GM10847 (cell line): ENCODE measurements at regions not wholly inside any gene's neighbourhood (a gene's known extent, or its start where the extent isn't known, plus 50 kb on each side); places are given as distances from the start of the nearest gene placed in this dataset.
A peak's percentile ranks its signal among the peaks of the same experiment; 100 is the strongest.

Experiments
- POLR2A ChIP-seq: IDR thresholded peaks from 2 replicates; pipeline ENCODE4 v1.6.1; 2011; ENCODE audit not compliant: insufficient read length; ENCODE audit errors: extremely low read depth

DNA sequence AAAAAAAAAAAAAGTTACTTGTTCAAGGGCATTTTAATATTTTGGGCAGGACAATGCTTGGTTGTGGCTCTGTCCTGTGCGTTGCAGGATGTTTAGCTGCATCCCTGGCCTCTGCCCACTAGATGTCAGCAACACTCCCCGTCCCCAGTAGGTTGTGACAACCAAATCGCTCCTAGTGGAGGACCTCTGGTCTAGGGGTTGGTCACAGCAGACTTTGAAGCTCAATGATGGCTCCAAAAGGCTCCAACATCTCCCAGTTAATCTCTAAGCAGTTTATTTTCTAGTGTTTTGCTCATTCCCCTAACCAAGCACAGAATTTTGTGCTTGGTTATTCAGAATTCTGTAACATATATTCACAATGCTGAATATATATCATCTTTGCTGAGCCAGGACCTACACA, 67.0 kb downstream of the CHRNA1 start:
- no peak for TF ChIP-seq POLR2A

DNA sequence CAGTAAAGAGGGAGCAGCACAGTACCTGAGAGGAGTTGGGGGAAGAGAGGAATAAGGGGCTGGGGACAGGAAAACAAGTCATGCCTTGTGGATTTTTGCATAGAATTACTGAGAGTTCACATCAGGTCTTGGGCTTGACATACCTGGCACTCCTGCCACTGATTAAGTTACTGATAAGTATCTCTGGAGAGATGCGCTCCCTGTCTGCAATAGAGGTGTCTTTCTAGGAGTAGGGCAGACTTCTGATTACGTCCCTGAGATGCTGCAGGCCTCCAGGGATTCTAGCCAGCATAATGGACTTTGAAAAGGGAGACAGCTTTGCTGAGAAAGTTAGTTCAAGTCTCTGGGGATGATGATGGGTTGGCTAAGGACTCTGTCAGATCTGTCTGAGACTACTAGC, 69.4 kb downstream of the CHRNA1 start:
- TF ChIP-seq POLR2A = no peak

DNA sequence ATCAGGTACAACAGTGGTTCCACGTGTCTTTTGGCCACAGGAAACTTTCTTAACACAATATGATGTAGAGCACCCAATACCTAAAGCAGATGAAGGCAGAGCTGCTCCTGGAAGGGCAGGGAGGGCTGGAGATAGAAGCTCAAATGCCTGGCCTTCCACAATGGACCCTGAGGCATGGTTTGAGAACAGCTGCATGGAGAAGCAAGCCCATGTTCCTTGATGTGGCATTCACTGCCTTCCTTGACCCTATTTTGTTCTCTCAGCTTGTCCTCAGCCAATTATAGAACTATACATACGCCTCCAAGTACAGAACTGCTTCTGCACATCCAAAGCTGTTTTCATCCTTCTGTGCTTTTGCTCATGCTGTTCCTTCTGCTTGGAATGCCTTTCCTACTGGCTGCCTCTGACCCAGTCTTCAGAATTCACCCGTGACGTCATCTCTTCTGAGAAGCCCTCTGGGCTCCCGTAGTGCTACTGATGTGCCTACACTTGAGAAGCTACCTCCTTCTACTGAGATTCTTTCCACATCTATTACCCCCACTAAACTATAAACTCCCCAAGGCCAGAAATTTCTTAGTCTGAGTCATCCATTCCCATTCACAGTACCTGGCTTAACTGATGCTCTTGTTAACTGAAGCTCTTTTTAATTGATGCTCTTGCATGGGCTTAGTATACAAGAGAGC, 69.9 kb downstream of the CHRNA1 start:
- no peak for TF ChIP-seq POLR2A

DNA sequence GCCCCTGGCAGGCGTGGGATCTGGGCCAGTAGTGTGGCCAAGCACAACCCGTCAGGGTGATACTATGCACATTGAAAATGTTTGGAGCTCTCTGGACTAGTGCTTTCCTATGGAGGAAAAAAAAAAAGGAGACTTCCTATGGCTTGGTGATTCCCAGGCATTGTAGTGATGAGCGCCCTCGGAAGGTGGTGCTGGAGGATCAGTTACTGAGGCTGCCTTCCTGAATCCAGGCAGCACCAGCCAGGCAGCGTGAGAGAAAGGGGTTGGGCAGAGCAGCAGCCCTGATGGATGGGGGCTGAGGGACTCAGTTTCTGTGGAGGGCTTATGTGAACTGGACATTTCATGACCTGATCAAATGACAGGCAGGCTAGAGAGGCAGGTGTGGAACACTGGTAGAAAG, 70.9 kb downstream of the CHRNA1 start:
- TF ChIP-seq POLR2A = no peak

DNA sequence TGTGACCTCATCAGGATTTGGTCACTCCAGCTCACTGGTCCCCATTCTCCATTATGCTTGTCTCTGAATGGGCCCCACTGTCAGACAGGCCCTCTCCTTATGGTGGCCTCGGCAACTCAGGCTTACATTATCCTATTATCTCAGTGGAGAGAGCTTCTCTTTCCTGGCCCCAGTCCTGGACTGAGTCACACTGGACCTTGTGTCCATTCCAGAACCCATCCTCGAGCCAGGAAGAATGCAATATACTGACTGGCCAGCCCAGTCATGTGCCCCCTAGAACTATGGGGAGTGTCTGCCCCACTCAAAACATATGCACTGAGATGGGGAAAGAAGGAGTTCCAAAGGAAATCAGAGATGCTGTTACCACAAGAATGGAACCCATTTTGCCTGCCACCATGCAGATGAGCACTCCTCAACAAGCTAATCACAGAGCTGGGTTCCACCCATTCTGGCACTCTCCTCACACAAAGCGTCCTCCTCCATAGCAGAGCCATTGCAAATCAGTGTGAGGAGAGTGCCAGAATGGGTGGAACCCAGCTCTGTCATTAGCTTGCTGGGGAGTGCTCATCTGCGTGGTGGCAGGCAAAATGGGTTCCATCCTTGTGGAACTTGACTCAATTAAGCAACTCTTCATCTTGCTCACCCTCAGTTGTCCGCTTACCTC, 71.9 kb downstream of the CHRNA1 start:
- no peak for TF ChIP-seq POLR2A

DNA sequence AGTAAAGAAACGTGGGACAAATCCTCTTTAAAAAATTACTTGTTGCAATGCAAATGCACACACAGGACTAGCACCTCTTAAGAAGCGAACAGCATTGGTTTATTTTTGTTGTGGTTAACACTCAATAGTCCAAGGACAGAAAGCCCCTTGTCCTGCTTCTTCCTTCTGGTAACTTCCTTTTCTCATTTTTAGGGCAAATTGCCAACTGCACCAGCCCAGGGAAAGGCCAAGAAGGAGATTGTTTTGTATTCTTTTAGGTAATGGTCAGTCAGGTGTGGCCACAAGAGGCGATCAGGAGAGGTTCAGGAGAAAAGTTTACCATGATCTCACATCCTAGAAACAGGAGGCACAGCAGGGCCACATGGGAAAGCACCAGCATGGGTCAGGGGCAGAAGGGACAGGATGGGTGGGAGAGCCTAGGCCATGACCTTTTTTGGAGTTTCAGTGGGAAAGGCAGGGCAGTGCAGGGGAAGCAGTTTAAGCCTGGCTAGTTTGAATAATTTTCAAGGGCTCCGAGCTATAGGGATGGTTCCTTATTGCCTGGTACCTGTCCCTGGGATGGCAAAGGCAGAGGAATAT, 73.0 kb downstream of the CHRNA1 start:
- no peak for TF ChIP-seq POLR2A

DNA sequence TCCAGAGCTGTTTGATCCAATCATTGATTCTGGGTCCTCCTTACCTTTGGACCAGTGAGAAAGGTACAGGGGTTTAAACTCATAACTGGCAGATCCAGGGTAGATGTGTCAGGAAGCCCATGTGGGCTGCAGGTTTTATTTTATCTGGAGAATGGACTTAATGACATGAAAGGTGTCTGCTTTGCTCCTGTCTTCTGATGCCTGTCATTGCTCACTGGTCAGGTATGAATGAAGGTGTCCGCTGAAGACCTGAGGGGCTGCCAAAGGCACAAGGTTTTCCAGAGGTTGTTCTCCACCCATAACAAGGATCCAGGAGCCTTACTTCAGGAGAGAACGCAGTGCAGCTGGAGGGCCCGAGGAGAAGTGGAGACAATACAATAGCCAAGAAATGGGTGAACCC, 74.2 kb downstream of the CHRNA1 start:
- no peak for TF ChIP-seq POLR2A

DNA sequence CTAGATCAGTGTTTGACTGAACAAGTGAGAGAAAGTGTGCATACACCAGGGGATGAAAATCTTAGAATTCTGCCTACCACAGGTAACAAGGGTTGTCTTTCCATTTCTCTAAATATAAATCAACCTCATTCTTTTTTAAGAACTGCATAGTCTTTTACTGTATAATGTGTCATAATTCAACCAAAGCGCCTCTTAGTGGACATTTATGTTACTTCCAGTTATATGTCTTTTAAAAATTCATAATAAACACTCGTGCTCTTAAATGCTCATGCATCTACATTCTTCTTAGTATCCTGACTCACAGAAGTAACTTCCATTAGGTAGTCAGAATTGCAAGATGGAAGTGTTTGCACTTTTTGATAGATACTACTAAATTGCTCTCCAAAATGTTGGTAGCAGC, 76.2 kb downstream of the CHRNA1 start:
- no peak for TF ChIP-seq POLR2A

DNA sequence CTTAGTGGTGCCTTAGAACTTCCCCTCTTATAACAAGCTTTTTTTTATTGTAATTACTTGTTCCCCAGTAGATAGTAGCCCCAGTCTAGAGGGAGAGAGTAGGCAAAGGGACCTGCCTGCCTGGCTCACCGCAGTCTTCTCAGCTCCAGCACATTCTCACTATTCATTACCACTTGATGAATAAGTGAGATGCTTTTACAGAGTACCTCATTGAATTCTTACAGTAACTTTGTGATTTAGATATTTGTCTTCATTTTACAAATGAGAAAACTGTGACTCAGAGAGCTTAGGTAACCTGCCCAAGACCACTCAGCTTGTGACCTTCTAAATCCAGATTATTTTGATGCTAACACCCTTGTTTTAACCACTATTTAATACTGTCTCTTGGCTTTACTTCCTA, 77.8 kb downstream of the CHRNA1 start:
- TF ChIP-seq POLR2A = no peak

DNA sequence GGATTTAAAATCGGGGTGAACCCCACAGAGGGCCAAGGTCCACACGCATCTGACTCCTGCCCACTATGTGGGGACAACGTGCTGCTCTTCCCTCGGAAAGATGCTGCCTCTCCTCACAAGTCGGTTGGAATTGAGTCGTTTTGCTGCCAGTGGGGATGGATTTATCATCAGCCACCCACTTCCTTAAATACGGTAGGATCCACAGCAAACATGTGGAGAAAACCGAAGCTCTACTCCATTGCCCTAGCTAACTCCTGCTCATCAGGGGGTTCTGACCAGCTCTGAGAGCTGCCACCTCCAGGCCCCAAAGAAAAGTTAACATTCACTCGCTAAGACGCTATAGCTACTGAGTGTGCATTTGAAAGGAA, 80.9 kb downstream of the CHRNA1 start:
- no peak for TF ChIP-seq POLR2A

DNA sequence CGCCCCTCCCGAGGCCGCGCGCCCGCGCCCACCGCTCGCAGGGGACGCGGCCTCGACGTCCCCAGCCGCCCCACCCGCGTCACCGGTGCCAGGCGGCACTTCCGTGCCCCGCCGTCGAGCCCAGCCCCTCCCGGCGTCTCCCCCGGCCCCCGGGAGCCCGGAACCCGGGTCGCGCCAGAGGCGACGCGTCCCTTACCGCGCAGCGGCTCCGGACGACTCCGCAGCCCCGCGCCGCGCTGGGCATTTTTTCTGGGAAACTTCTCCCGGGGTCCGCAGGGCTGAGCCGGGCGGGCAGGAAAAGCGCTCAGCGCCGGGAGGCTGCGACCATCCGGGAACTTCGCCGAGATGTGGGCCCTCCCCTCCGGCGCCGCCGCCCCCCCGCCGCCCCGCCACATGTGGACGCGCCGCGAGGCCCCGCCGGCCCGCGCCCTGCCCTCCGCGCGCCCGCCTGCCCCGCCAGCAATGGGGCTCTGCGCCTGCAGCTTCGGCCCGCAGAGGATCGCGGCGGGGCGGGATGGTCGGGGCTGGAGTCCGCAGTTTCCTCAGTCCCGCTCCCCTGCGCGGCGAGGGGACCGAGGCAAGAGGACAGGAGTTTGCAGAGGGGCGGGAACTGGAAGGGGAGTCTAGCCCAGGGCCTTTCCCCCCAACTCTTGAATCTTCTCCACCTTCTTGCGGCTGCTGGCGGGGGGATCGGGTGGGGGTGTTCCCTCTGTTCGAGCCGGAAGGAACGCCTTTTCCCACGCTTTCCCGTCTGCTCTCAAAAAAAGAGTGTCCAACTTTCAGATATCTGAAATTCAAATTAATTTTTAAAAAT, 81.5 kb downstream of the CHRNA1 start:
- peak; percentile 18 for TF ChIP-seq POLR2A

DNA sequence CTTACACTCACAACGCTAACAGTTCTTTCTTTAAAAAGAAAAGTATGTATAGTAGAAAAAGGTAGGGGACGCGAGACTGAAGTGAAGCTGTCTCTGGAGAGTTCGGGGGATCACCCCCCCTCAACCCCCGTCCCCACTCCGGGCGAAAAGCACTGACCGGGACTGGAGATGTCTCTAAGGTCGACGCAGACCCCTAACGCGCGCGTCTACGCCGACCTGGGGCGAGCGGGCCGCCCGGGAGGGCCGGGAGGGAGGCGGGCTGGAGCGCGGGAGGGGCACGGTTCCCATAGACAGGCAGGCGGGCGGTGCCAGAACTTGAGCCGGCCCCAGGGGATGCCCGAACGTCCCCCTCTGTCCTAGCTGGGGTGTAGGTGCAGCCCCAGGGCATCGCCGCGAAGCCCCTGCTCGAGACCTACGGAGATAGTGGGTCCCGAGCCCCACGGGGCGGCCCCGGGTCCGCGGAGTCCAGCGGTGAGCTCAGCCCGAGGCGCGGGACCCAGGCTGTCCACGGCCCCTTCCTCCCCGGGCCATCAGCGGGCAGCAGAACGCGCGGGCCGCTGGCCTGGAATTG, 82.2 kb downstream of the CHRNA1 start:
- TF ChIP-seq POLR2A = no peak

DNA sequence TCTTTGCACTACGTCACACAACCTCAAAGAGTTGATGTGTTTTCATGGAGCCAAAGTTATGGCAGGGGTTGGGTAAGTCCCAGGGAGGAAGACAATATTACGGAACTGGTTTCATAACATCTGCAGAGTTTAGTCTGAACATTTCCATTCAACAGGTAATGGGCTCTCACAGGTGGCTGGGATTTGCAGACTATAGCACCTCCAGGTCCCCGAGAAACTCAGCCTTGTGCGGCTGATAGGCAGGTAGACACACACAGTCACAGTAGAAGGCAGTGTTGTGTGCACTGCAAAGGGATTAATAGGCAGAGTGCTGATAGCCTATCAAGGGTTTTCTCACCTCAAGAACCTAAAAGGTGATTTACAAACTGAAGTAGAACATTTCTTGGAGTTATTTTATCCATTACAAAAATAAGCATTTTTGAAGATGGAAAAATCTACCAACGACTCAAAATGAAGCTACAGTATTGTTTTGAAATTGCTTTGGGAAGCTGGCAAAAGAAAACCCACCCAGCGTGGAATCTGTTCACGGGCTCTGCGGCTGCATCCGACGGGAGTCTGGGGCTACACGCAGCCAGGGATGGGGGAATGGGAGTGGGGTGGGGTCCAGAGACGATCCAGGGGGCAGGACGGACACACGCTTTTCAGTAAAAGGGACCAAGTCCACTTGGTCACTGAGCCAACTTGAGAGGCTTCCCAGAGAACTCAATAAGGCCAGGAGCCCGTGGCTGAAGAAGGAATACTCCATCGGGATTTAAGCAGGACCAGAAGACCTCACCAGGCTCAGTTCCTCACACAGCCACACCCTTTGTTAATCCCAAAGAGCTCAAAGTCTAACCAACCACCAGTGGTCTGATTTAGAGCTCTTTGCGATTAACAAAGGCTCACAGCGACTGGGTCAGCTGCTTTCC, 82.9 kb downstream of the CHRNA1 start:
- TF ChIP-seq POLR2A = no peak

DNA sequence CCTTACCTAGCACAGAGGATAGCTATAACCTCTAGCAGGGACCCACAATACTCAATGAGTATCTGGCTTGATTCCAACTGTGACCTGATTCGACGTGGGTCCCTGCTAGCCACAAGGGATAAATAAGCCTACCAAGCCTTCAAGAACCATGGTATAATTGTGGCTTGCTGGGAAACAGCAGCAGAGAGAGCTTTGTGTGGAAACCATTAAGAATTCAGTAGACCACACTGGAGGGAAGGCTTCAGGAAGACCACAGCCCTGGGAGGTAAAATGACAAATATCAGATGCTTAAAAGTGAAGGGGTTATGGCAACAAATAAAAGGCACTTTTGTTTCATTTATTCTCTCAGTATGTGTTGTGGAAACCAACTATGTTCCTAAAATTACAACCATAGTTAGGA, 82.6 kb upstream of the WIPF1 start:
- no peak for TF ChIP-seq POLR2A

DNA sequence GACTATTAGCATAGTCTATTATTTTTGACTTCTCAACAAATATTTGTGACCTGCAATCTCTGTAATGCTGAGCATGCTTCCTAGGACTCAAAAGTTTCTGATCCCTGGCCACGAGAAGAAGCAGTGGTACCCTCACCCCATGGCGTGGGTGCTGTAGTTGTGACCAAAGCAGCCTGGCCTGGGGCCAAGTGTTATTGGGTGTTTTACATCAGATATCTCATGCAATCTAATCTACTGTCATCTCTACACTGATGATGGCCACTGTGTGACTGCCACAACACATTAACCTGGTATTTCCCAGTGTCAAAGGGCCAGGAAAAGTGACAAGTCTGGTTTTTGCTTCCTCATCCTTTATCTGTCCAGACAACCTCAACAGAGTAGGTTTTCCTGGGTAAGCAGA, 80.8 kb upstream of the WIPF1 start:
- no peak for TF ChIP-seq POLR2A
